Fibroblast of lung (primary cell): ENCODE measurements at regions not wholly inside any gene's neighbourhood (a gene's known extent, or its start where the extent isn't known, plus 50 kb on each side); places are given as distances from the start of the nearest gene placed in this dataset.

Experiments used
- DNase-seq, 2 donors: peaks; one replicate each; pipeline versions ENCODE4 v3.0.0 to v3.0.0-alpha.2; 2010; ENCODE audit warnings: low read depth in 2 of 2
- H2AFZ ChIP-seq: 2 replicates; pipeline ENCODE4 v1.5.1; 2012; ENCODE audit warnings: low read length, control low read depth, inconsistent platforms
- H3K27ac ChIP-seq: 2 replicates; pipeline ENCODE4 v1.5.1; 2011; ENCODE audit warnings: low read length, control low read depth; ENCODE audit not compliant: insufficient read depth
- H3K27me3 ChIP-seq: 2 replicates; pipeline ENCODE4 v1.5.1; 2011; ENCODE audit warnings: mild to moderate bottlenecking, low read length; ENCODE audit not compliant: control insufficient read depth, insufficient read depth
- H3K36me3 ChIP-seq: 2 replicates; pipeline ENCODE4 v1.5.1; 2011; ENCODE audit warnings: low read length; ENCODE audit not compliant: control insufficient read depth, insufficient read depth
- H3K4me1 ChIP-seq: 2 replicates; pipeline ENCODE4 v1.5.1; 2011; ENCODE audit warnings: low read length; ENCODE audit not compliant: control insufficient read depth, insufficient read depth; ENCODE audit errors: extremely low read depth
- H3K4me2 ChIP-seq: 2 replicates; pipeline ENCODE4 v1.5.1; 2011; ENCODE audit warnings: low read length, control low read depth; ENCODE audit not compliant: insufficient read depth; ENCODE audit errors: extremely low read depth
- H3K4me3 ChIP-seq, 4 experiments: fragments of 200-600 bp in 1 of 4; sonication (generic) in 1 of 4; replicated peaks in 1 of 4; 2 replicates each; pipeline ENCODE4 v1.5.1; 2011 to 2016; ENCODE audit warnings: low read length in 4 of 4, low read depth in 3 of 4, mild to moderate bottlenecking in 3 of 4, control low read depth in 2 of 4, inconsistent platforms in 1 of 4, mixed read lengths in 1 of 4; ENCODE audit not compliant: insufficient read depth in 1 of 4; ENCODE audit errors: control extremely low read depth in 1 of 4
- H3K79me2 ChIP-seq: 2 replicates; pipeline ENCODE4 v1.5.1; 2012; ENCODE audit warnings: mild to moderate bottlenecking, low read length, inconsistent platforms; ENCODE audit not compliant: control insufficient read depth, insufficient read depth
- H3K9ac ChIP-seq: 2 replicates; pipeline ENCODE4 v1.5.1; 2011; ENCODE audit warnings: mild to moderate bottlenecking, low read length, control low read depth; ENCODE audit not compliant: insufficient read depth
- H3K9me3 ChIP-seq: 2 replicates; pipeline ENCODE4 v1.5.1; 2012; ENCODE audit warnings: low read depth, low read length; ENCODE audit not compliant: control insufficient read depth, insufficient read depth
- H4K20me1 ChIP-seq: 2 replicates; pipeline ENCODE4 v1.5.1; 2011; ENCODE audit warnings: low read length; ENCODE audit not compliant: control insufficient read depth, insufficient read depth; ENCODE audit errors: extremely low read depth
- EZH2 ChIP-seq: IDR thresholded peaks from 2 replicates; pipeline ENCODE4 v1.5.1; 2012; ENCODE audit warnings: low read length, control low read depth, mild to moderate bottlenecking; ENCODE audit errors: missing control alignments
- TF ChIP-seq, protein P1 (sequence below), 2 donors: IDR thresholded peaks in 1 of 2; conservative IDR thresholded peaks in 1 of 2; 1 replicate in 1 of 2; 2 replicates in 1 of 2; pipeline ENCODE4 v1.5.1; 2011 to 2012; ENCODE audit warnings: low read length in 2 of 2, control low read depth in 1 of 2, inconsistent platforms in 1 of 2, low read depth in 1 of 2, mild to moderate bottlenecking in 1 of 2

DNA sequence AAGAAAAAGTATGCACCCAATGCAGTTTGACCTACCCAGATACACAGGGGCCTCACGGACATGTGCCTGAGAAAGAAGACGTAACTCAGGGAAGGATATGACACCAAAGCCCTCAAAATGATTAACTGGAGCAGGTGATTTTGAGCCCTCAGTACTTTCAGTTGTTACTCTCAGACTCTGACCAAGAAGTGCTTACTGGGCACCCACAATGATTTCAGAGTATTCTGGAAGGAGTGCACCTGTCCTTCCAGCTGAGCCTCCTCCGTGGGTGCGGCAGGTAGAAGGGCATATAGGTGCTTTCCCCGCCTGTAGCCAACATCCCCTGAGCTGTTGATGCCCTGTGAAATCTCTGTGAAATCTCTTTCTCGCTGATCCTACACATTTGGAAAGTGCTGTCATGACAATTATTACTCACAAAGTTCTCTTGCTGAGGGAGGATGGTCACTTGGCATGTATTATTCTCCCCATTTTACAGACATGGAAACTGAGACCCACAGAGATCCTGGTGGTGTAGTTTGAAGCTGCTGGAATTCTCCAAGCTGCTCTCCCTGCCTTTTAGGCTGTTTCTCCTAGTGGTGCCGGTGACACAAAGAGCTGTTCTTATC lies 154.3 kb upstream of the CCND2 start:
- Histone ChIP-seq H3K27me3 (no peaks in the 10 kb centered on the region), H3K4me2 (no peak overlapping the region), H3K4me3 (no peak overlapping the region), H3K36me3 (no peaks in the 10 kb centered on the region), H4K20me1 (no peaks in the 10 kb centered on the region), H3K9ac (no peak overlapping the region), H3K9me3 (no peaks in the 10 kb centered on the region), H3K4me1 (peaks cover 2% of the 10 kb centered on the region), H3K79me2 (no peaks in the 10 kb centered on the region), H2AFZ (no peak overlapping the region), H3K27ac (no peak overlapping the region)
- TF ChIP-seq EZH2 = no peak
- TF ChIP-seq, protein P1, sequence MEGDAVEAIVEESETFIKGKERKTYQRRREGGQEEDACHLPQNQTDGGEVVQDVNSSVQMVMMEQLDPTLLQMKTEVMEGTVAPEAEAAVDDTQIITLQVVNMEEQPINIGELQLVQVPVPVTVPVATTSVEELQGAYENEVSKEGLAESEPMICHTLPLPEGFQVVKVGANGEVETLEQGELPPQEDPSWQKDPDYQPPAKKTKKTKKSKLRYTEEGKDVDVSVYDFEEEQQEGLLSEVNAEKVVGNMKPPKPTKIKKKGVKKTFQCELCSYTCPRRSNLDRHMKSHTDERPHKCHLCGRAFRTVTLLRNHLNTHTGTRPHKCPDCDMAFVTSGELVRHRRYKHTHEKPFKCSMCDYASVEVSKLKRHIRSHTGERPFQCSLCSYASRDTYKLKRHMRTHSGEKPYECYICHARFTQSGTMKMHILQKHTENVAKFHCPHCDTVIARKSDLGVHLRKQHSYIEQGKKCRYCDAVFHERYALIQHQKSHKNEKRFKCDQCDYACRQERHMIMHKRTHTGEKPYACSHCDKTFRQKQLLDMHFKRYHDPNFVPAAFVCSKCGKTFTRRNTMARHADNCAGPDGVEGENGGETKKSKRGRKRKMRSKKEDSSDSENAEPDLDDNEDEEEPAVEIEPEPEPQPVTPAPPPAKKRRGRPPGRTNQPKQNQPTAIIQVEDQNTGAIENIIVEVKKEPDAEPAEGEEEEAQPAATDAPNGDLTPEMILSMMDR (conservative IDR thresholded peaks at IDR 0.05 in 1 of 2, IDR thresholded peaks at IDR 0.05 in 1 of 2; ENCODE audit: low read depth in 1 of 2, low read length in 2 of 2) = no peak
- no peak for DNase-seq

- no peak overlapping the region for H3K4me3 ChIP-seq
- H3K4me1 ChIP-seq = peaks cover 2% of the 10 kb centered on the region
- H3K36me3 ChIP-seq = no peaks in the 10 kb centered on the region
- H3K27ac ChIP-seq = no peak overlapping the region
- no peak for TF ChIP-seq EZH2
- TF ChIP-seq, protein P1 (conservative IDR thresholded peaks at IDR 0.05 in 1 of 2, IDR thresholded peaks at IDR 0.05 in 1 of 2; ENCODE audit: low read depth in 1 of 2, low read length in 2 of 2) = no peak
- no peaks in the 10 kb centered on the region for H3K27me3 ChIP-seq
- no peak for DNase-seq
- no peaks in the 10 kb centered on the region for H3K79me2 ChIP-seq
- no peak overlapping the region for H3K9ac ChIP-seq
- H3K9me3 ChIP-seq = no peaks in the 10 kb centered on the region
- no peak overlapping the region for H2AFZ ChIP-seq
- no peak overlapping the region for H3K4me2 ChIP-seq
- no peaks in the 10 kb centered on the region for H4K20me1 ChIP-seq
These were observed 154.9 kb upstream of the CCND2 start for GRCh38 chr12:4118601-4119156.

GRCh38 chr12:4118017-4118510 lies 155.5 kb upstream of the CCND2 start:
- Histone ChIP-seq H3K79me2 (no peaks in the 10 kb centered on the region), H3K4me2 (no peak overlapping the region), H4K20me1 (no peaks in the 10 kb centered on the region), H3K9ac (no peak overlapping the region), H3K4me1 (peaks cover 2% of the 10 kb centered on the region), H2AFZ (no peak overlapping the region), H3K9me3 (no peaks in the 10 kb centered on the region), H3K4me3 (no peak overlapping the region), H3K27ac (no peak overlapping the region), H3K27me3 (no peaks in the 10 kb centered on the region), H3K36me3 (no peaks in the 10 kb centered on the region)
- DNase-seq = peak; percentile 62 to 78
- TF ChIP-seq, protein P1 (conservative IDR thresholded peaks at IDR 0.05 in 1 of 2, IDR thresholded peaks at IDR 0.05 in 1 of 2; ENCODE audit: low read depth in 1 of 2, low read length in 2 of 2) = no peak
